GM12891 (cell line): ENCODE measurements at regions not wholly inside any gene's neighbourhood (a gene's known extent, or its start where the extent isn't known, plus 50 kb on each side); places are given as distances from the start of the nearest gene placed in this dataset.

Source experiments
- PAX5 ChIP-seq: IDR thresholded peaks from 2 replicates; pipeline ENCODE4 v1.6.1; 2011; ENCODE audit warnings: low read length, moderate library complexity, mild to moderate bottlenecking; ENCODE audit not compliant: insufficient read depth, severe bottlenecking
- POLR2A ChIP-seq: IDR thresholded peaks from 2 replicates; pipeline ENCODE4 v1.6.1; 2011; ENCODE audit warnings: low read depth, low read length, control low read depth
- POLR2AphosphoS5 ChIP-seq: IDR thresholded peaks from 2 replicates; pipeline ENCODE4 v1.6.1; 2011; ENCODE audit warnings: low read depth, low read length, control low read depth
- POU2F2 ChIP-seq: IDR thresholded peaks from 2 replicates; pipeline ENCODE4 v1.6.1; 2011; ENCODE audit warnings: low read depth, mild to moderate bottlenecking, control low read depth, low read length, moderate library complexity
- SPI1 ChIP-seq: IDR thresholded peaks from 2 replicates; pipeline ENCODE4 v1.6.1; 2011; ENCODE audit warnings: low read depth, low read length, control low read depth
- TAF1 ChIP-seq: IDR thresholded peaks from 2 replicates; pipeline ENCODE4 v1.6.1; 2011; ENCODE audit warnings: low read depth, low read length, control low read depth

DNA sequence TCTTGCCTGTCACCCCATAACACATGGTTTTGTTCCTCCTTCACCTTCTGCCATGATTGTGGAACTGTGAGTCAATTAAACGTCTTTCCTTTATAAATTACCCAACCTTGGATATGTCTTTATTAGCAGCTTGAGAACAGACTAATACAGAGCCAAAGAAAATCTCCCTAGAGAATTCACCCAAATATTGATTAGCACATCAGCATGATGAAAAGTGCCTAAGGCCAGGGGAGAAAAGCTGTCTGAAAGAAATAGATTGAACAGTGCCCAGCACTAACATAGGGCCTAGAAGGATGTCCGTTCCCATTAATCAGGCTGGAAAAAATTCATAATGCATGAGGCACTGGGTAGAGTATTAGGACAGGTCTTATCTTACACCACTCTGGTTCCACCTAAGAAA, 111.9 kb upstream of the CALN1 start:
- TF ChIP-seq SPI1, result no peak
- no peak for TF ChIP-seq POLR2AphosphoS5
- TF ChIP-seq POLR2A, result no peak
- TF ChIP-seq TAF1, result no peak
- TF ChIP-seq POU2F2, result no peak
- no peak for TF ChIP-seq PAX5
